IMR-90 (cell line): ENCODE measurements at regions not wholly inside any gene's neighbourhood (a gene's known extent, or its start where the extent isn't known, plus 50 kb on each side); places are given as distances from the start of the nearest gene placed in this dataset.
"Not testable (repeated sequence)": the region's sequence is repeated elsewhere in the genome, so short reads cannot be mapped to it uniquely, and the experiment has no call there.

Experiments used
- ATAC-seq: fragments of 200-7000 bp; cut with Tn5 transposase; 2 replicates; pipeline ENCODE4 v1.9.1; 2020; ENCODE audit warnings: low read depth, mild to moderate bottlenecking, moderate library complexity
- BruUV-seq: library from RNA; stranded (reverse); fragments of 400-500 nt; replicated peaks from 2 replicates; lab custom pipeline; 2021; lab: Mats Ljungman, UMichigan
- CTCF ChIA-PET: fragments of 300-600 bp; formaldehyde crosslinking; extraction: SDS; loops from one replicate; lab custom pipeline; 2021; ENCODE audit warnings: antibody characterized with exemption; lab: Yijun Ruan, JAX
- POLR2A ChIA-PET: fragments of 300-600 bp; sonication (Branson Sonifier 250); formaldehyde crosslinking; loops from one replicate; lab custom pipeline; 2022; ENCODE audit warnings: antibody characterized with exemption; ENCODE audit not compliant: unreplicated experiment; lab: Charles Lee
- DNase-seq: peaks from one replicate; pipeline ENCODE4 v3.0.0; 2013
- H2AFZ ChIP-seq: replicated peaks from 2 replicates; pipeline ENCODE3; 2013; ENCODE audit warnings: low read length, mild to moderate bottlenecking; ENCODE audit not compliant: poor library complexity
- H2AK5ac ChIP-seq: 2 replicates; pipeline ENCODE4 v1.6.1; 2013; ENCODE audit warnings: low read depth, low read length, inconsistent platforms
- H2AK9ac ChIP-seq: replicated peaks from 2 replicates; pipeline ENCODE3; 2013; ENCODE audit warnings: mild to moderate bottlenecking, low read depth, low read length, moderate library complexity; ENCODE audit not compliant: poor library complexity
- H2BK120ac ChIP-seq: 2 replicates; pipeline ENCODE4 v1.6.1; 2013; ENCODE audit warnings: low read depth, low read length, inconsistent platforms
- H2BK15ac ChIP-seq: 3 replicates; pipeline ENCODE4 v1.6.1; 2013; ENCODE audit warnings: low read depth, low read length, inconsistent platforms
- H2BK20ac ChIP-seq: 2 replicates; pipeline ENCODE4 v1.6.1; 2013; ENCODE audit warnings: low read depth, mild to moderate bottlenecking, inconsistent platforms, low read length, moderate library complexity
- H2BK5ac ChIP-seq: 2 replicates; pipeline ENCODE4 v1.6.1; 2013; ENCODE audit warnings: mild to moderate bottlenecking, low read depth, low read length, inconsistent platforms; ENCODE audit not compliant: poor library complexity, severe bottlenecking
- H3K14ac ChIP-seq: replicated peaks from 2 replicates; pipeline ENCODE4 v1.6.1; 2013; ENCODE audit warnings: low read depth, low read length, inconsistent platforms
- H3K18ac ChIP-seq: 2 replicates; pipeline ENCODE4 v1.6.1; 2013; ENCODE audit warnings: low read depth, low read length, control low read depth
- H3K23ac ChIP-seq: 2 replicates; pipeline ENCODE4 v1.6.1; 2013; ENCODE audit warnings: low read depth, low read length, inconsistent platforms
- H3K27ac ChIP-seq: 2 replicates; pipeline ENCODE4 v1.5.1; 2013; ENCODE audit warnings: mild to moderate bottlenecking, control low read depth, low read length; ENCODE audit not compliant: insufficient read depth
- H3K27me3 ChIP-seq: 2 replicates; pipeline ENCODE4 v1.6.1; 2013; ENCODE audit warnings: low read length; ENCODE audit not compliant: control insufficient read depth, insufficient read depth
- H3K36me3 ChIP-seq: 2 replicates; pipeline ENCODE4 v1.6.1; 2013; ENCODE audit warnings: low read length, mixed read lengths; ENCODE audit not compliant: control insufficient read depth, insufficient read depth
- H3K4ac ChIP-seq: 2 replicates; pipeline ENCODE4 v1.6.1; 2013; ENCODE audit warnings: low read depth, low read length, inconsistent platforms
- H3K4me1 ChIP-seq: 2 replicates; pipeline ENCODE4 v1.6.1; 2013; ENCODE audit warnings: low read length, mixed read lengths; ENCODE audit not compliant: control insufficient read depth, insufficient read depth
- H3K4me2 ChIP-seq: 2 replicates; pipeline ENCODE4 v1.6.1; 2013; ENCODE audit warnings: low read depth, mild to moderate bottlenecking, control low read depth, low read length, moderate library complexity
- H3K4me3 ChIP-seq: 2 replicates; pipeline ENCODE4 v1.5.1; 2013; ENCODE audit warnings: low read depth, mild to moderate bottlenecking, control low read depth, low read length, moderate library complexity; ENCODE audit not compliant: insufficient read depth
- H3K56ac ChIP-seq: 2 replicates; pipeline ENCODE4 v1.6.1; 2013; ENCODE audit warnings: low read length, inconsistent platforms; ENCODE audit not compliant: insufficient read depth; ENCODE audit errors: extremely low read depth
- H3K79me1 ChIP-seq, 2 experiments: 2 replicates each; pipeline ENCODE4 v1.6.1; 2013; ENCODE audit warnings: low read length in 2 of 2, inconsistent platforms in 1 of 2, low read depth in 1 of 2
- H3K9ac ChIP-seq: 2 replicates; pipeline ENCODE4 v1.6.1; 2013; ENCODE audit warnings: low read depth, low read length, control low read depth
- H3K9me1 ChIP-seq: 2 replicates; pipeline ENCODE4 v1.6.1; 2013; ENCODE audit warnings: low read length, inconsistent platforms; ENCODE audit not compliant: insufficient read depth
- H3K9me3 ChIP-seq: 2 replicates; pipeline ENCODE4 v1.6.1; 2013; ENCODE audit warnings: low read length; ENCODE audit not compliant: control insufficient read depth, insufficient read depth
- H4K20me1 ChIP-seq: 2 replicates; pipeline ENCODE4 v1.6.1; 2013; ENCODE audit warnings: low read length, inconsistent platforms; ENCODE audit not compliant: insufficient read depth
- H4K5ac ChIP-seq: 2 replicates; pipeline ENCODE4 v1.6.1; 2013; ENCODE audit warnings: mild to moderate bottlenecking, low read depth, low read length, control low read depth
- H4K8ac ChIP-seq, 2 experiments: 2 replicates each; pipeline ENCODE4 v1.6.1; 2013; ENCODE audit warnings: low read depth in 2 of 2, low read length in 2 of 2, control low read depth in 1 of 2, inconsistent platforms in 1 of 2
- H4K91ac ChIP-seq: 2 replicates; pipeline ENCODE4 v1.6.1; 2013; ENCODE audit warnings: low read depth, low read length, inconsistent platforms; ENCODE audit not compliant: insufficient read depth
- WGBS, 2 experiments: methylation state at CpG; one replicate each; pipeline versions ENCODE4 v1.1.5 to v1.1.7; 2013; ENCODE audit warnings: missing lambda C conversion rate in 2 of 2; ENCODE audit not compliant: insufficient read length in 1 of 2; ENCODE audit errors: extremely low coverage in 2 of 2; 5-methylcytosine and 5-hydroxymethylcytosine counted together
- dilution Hi-C: fragments of 300-500 bp; cut with HindIII; formaldehyde crosslinking; loops from one replicate; pipeline ENCODE4 v1.14.3; 2018; ENCODE audit warnings: low sequenced_read_pairs; ENCODE audit not compliant: unreplicated experiment
- in situ Hi-C: fragments of 300-500 bp; cut with MboI; formaldehyde crosslinking; loops from 3 replicates; pipeline ENCODE4 v1.14.3; 2019; ENCODE audit warnings: low sequenced_read_pairs, inconsistent platforms, mixed read lengths
- intact Hi-C: fragments of 100-400 bp; cut with micrococcal nuclease; formaldehyde crosslinking; loops from 2 replicates; pipeline ENCODE4 v1.10.0; 2022

DNA sequence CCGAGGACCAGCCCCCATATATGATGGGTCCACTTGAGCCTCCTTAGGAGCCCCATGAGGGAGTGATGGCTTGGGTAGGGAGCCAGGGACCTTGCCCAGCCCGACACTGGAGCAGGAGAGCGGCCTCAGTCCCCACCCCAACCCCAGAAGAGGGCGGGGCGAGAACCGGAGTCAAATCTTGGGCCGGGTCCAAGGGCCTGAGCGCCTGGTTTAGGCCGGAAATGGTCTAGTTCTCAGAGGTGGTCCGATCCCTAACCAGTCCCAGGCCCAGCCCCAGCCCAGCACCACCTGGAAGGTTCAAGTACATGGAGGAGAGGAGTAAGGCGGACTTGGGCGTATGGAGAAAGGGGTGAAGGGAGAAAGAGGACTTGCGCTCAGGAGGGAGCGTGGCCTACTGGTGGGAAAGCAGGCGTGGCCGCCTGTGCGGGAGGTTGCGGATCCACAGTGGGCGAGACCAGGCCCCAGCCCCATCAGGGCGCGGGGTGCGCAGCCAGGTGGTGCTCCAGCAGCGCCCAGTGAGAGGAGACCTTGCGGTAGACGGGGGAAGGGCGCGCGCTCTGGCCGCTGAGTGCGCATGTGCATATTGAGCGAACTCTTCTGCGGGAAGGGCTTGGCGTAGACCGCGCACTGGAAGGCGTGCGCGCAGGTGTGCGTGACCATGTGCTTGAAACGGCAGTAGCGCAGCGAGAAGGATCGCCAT, 88.1 kb downstream of the LIMS3 start:
- H3K9ac ChIP-seq, dilution Hi-C loops, H3K4me1 ChIP-seq, H2BK120ac ChIP-seq, H3K14ac ChIP-seq, H3K4me2 ChIP-seq, H3K9me3 ChIP-seq, H2BK20ac ChIP-seq, BruUV-seq, H3K4ac ChIP-seq, H2BK15ac ChIP-seq, H3K9me1 ChIP-seq, in situ Hi-C loops, H2AFZ ChIP-seq, H4K5ac ChIP-seq, H3K4me3 ChIP-seq, H2AK9ac ChIP-seq, H2AK5ac ChIP-seq, CTCF ChIA-PET, DNase-seq, H4K8ac ChIP-seq, intact Hi-C loops, H3K56ac ChIP-seq, H3K27ac ChIP-seq, POLR2A ChIA-PET, H3K18ac ChIP-seq, H3K79me1 ChIP-seq, H3K36me3 ChIP-seq, H3K23ac ChIP-seq, H4K20me1 ChIP-seq, H2BK5ac ChIP-seq, H4K91ac ChIP-seq, H3K27me3 ChIP-seq: not testable (repeated sequence)
- no CpG with 5 or more reads among the region's 43 CpGs for WGBS, 2 experiments
- peak; percentile 71 for ATAC-seq

DNA sequence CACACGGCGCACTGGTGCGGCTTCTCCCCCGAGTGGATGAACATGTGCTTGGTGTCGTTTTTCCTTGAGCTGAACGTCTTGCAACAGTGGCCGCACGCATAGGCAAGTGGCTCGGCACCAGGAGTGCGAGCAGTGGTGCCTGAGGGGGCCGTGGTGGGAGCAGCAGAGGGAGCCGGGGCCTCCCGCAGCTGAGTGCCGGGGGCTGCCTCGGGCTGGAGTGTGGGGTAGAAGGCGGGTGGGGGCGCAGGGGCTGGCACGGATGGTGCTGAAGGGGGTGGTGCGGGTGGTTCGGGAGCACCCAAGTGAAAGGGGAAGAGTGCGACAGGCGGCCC, 88.6 kb downstream of the LIMS3 start:
- BruUV-seq, H3K56ac ChIP-seq, in situ Hi-C loops, H4K20me1 ChIP-seq, H2BK20ac ChIP-seq, H3K36me3 ChIP-seq, POLR2A ChIA-PET, H3K4ac ChIP-seq, H3K9me3 ChIP-seq, DNase-seq, H4K5ac ChIP-seq, dilution Hi-C loops, H2BK5ac ChIP-seq, H3K4me1 ChIP-seq, H3K4me3 ChIP-seq, H2BK120ac ChIP-seq, H3K4me2 ChIP-seq, H3K27ac ChIP-seq, H3K79me1 ChIP-seq, H2AK5ac ChIP-seq, CTCF ChIA-PET, H4K8ac ChIP-seq, H3K14ac ChIP-seq, H2AFZ ChIP-seq, intact Hi-C loops, H3K9ac ChIP-seq, H4K91ac ChIP-seq, H3K9me1 ChIP-seq, H3K18ac ChIP-seq, H2BK15ac ChIP-seq, H3K27me3 ChIP-seq, H2AK9ac ChIP-seq, H3K23ac ChIP-seq: not testable (repeated sequence)
- no CpG with 5 or more reads among the region's 22 CpGs for WGBS, 2 experiments
- peak; percentile 42; the same call in 1 of the 2 replicates for ATAC-seq
